GM06990 (cell line): ENCODE measurements at regions not wholly inside any gene's neighbourhood (a gene's known extent, or its start where the extent isn't known, plus 50 kb on each side); places are given as distances from the start of the nearest gene placed in this dataset.

ENCODE experiments used
- DNase-seq: peaks from one replicate; pipeline ENCODE4 v3.0.0-alpha.2; 2011; ENCODE audit not compliant: insufficient read length; ENCODE audit errors: extremely low read depth
- H3K27me3 ChIP-seq: replicated peaks from 2 replicates; pipeline ENCODE4 v1.6.0; 2011; ENCODE audit warnings: low read length; ENCODE audit not compliant: control insufficient read depth, insufficient read depth
- H3K36me3 ChIP-seq: 2 replicates; pipeline ENCODE4 v1.5.1; 2011; ENCODE audit warnings: low read length; ENCODE audit not compliant: control insufficient read depth, insufficient read depth
- H3K4me3 ChIP-seq: replicated peaks from 2 replicates; pipeline ENCODE4 v1.5.1; 2011; ENCODE audit warnings: low read depth, mild to moderate bottlenecking, control low read depth, low read length
- CTCF ChIP-seq: IDR thresholded peaks from 2 replicates; pipeline ENCODE4 v1.5.1; 2011; ENCODE audit warnings: low read length, control low read depth, mild to moderate bottlenecking, inconsistent platforms; ENCODE audit not compliant: insufficient read depth, poor library complexity, severe bottlenecking

GRCh38 chr5:107294211-107294550, 376.6 kb downstream of the EFNA5 start:
- Histone ChIP-seq H3K36me3 (no peaks in the 10 kb centered on the region), H3K4me3 (no peak overlapping the region), H3K27me3 (no peaks in the 10 kb centered on the region)
- no peak for TF ChIP-seq CTCF
- DNase-seq = peak; percentile 24

GRCh38 chr5:107293541-107294210, 377.1 kb downstream of the EFNA5 start:
- Histone ChIP-seq H3K4me3 (no peak overlapping the region), H3K27me3 (no peaks in the 10 kb centered on the region), H3K36me3 (no peaks in the 10 kb centered on the region)
- DNase-seq = no peak
- no peak for TF ChIP-seq CTCF

GRCh38 chr5:107291866-107292265, 378.9 kb downstream of the EFNA5 start:
- no peak for TF ChIP-seq CTCF
- no peak for DNase-seq
- Histone ChIP-seq H3K27me3 (no peaks in the 10 kb centered on the region; the same call in 1 of the 2 replicates), H3K4me3 (no peak overlapping the region), H3K36me3 (no peaks in the 10 kb centered on the region)

- no peak for TF ChIP-seq CTCF
- Histone ChIP-seq H3K4me3 (no peak overlapping the region), H3K36me3 (no peaks in the 10 kb centered on the region), H3K27me3 (no peaks in the 10 kb centered on the region; the same call in 1 of the 2 replicates)
- no peak for DNase-seq
Measured at GRCh38 chr5:107290780-107291398, 379.8 kb downstream of the EFNA5 start.

GRCh38 chr5:107289030-107289714, 381.6 kb downstream of the EFNA5 start:
- Histone ChIP-seq H3K4me3 (no peak overlapping the region), H3K27me3 (no peaks in the 10 kb centered on the region; the same call in 1 of the 2 replicates), H3K36me3 (no peaks in the 10 kb centered on the region)
- TF ChIP-seq CTCF = no peak
- peak; percentile 44 for DNase-seq
